H1 (cell line): ENCODE measurements at regions not wholly inside any gene's neighbourhood (a gene's known extent, or its start where the extent isn't known, plus 50 kb on each side); places are given as distances from the start of the nearest gene placed in this dataset.

Experiments
- E2F6 ChIP-seq: IDR thresholded peaks from 2 replicates; pipeline ENCODE4 v1.6.1; 2012; ENCODE audit warnings: inconsistent platforms
- SP2 ChIP-seq: IDR thresholded peaks from 2 replicates; pipeline ENCODE4 v1.6.1; 2012; ENCODE audit warnings: mild to moderate bottlenecking, low read length, inconsistent platforms
- SRF ChIP-seq: IDR thresholded peaks from 2 replicates; pipeline ENCODE4 v1.6.1; 2011; ENCODE audit warnings: mild to moderate bottlenecking, low read depth, low read length, moderate library complexity
- TAF1 ChIP-seq: IDR thresholded peaks from 2 replicates; pipeline ENCODE4 v1.6.1; 2011; ENCODE audit warnings: mild to moderate bottlenecking, low read depth, low read length
- YY1 ChIP-seq: IDR thresholded peaks from 2 replicates; pipeline ENCODE4 v1.6.1; 2011; ENCODE audit warnings: low read depth, mild to moderate bottlenecking, low read length

GRCh38 chr13:89726690-89727435, 1620.6 kb upstream of the MIR17HG start (continued):
- TF ChIP-seq E2F6 (no peak), SP2 (no peak), SRF (no peak), TAF1 (no peak), YY1 (no peak)
